Thoracic aorta (tissue), 2 donors: ENCODE measurements at regions not wholly inside any gene's neighbourhood (a gene's known extent, or its start where the extent isn't known, plus 50 kb on each side); places are given as distances from the start of the nearest gene placed in this dataset.

Experiments
- ATAC-seq: fragments of 150-250 bp; one replicate; pipeline ENCODE4 v1.8.0; 2017; ENCODE audit warnings: low read depth; ENCODE audit not compliant: insufficient number of reproducible peaks, low FRiP score
- DNase-seq: peaks from one replicate; pipeline ENCODE4 v3.0.0-alpha.2; 2020; ENCODE audit warnings: low spot score
- H3K27ac ChIP-seq, 2 donors: fragments of 200-600 bp; sonication (generic); 1 replicate in 1 of 2; 2 replicates in 1 of 2; pipeline ENCODE4 v1.5.1; 2016; ENCODE audit warnings: mild to moderate bottlenecking in 2 of 2, moderate library complexity in 2 of 2
- H3K27me3 ChIP-seq: fragments of 200-600 bp; sonication (generic); replicated peaks from 2 replicates; pipeline ENCODE4 v1.6.0; 2016; ENCODE audit warnings: mild to moderate bottlenecking; ENCODE audit not compliant: insufficient read depth
- H3K36me3 ChIP-seq: fragments of 200-600 bp; sonication (generic); one replicate; pipeline ENCODE4 v1.5.1; 2016
- H3K4me1 ChIP-seq, 2 donors: fragments of 200-600 bp; sonication (generic); 1 replicate in 1 of 2; 2 replicates in 1 of 2; pipeline versions ENCODE4 v1.5.1 to v1.6.0; 2016; ENCODE audit warnings: low read depth in 2 of 2, mild to moderate bottlenecking in 1 of 2; ENCODE audit not compliant: control insufficient read depth in 1 of 2
- H3K4me3 ChIP-seq: fragments of 200-600 bp; sonication (generic); 2 replicates; pipeline ENCODE4 v1.5.1; 2016; ENCODE audit warnings: mild to moderate bottlenecking
- H3K9me3 ChIP-seq: fragments of 200-600 bp; sonication (generic); 2 replicates; pipeline ENCODE4 v1.5.1; 2016
- TF ChIP-seq, protein P1 (sequence below): fragments of 200-600 bp; sonication (generic); IDR thresholded peaks from one replicate; pipeline ENCODE4 v1.5.1; 2019; ENCODE audit warnings: antibody characterized with exemption

DNA sequence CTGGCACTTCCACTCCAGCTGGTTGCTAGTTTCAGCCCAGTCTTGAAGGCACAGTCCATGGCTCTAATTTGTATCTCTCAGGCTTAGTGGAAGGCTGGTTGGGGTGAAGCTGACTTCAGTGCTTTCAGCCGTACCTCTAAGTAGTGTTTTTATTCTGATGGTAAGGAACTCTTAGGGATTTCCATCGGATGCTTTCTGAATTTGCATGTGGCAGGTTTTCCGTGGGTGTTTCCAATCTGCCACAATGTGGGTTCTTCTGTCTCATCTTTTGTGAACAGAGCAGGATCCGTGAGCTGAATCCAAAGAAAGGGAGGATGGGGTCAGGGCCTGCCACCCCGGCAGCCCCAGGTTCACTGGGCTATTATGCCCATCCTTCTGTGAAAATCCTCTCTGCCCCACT lies 607.9 kb upstream of the MKI67 start:
- ATAC-seq (no peak), DNase-seq (no peak)
- Histone ChIP-seq H3K4me3 (no peak overlapping the region), H3K4me1 (no peaks in the 10 kb centered on the region), H3K27ac (no peak overlapping the region), H3K36me3 (no peaks in the 10 kb centered on the region), H3K27me3 (no peaks in the 10 kb centered on the region), H3K9me3 (no peaks in the 10 kb centered on the region)
- TF ChIP-seq, protein P1, sequence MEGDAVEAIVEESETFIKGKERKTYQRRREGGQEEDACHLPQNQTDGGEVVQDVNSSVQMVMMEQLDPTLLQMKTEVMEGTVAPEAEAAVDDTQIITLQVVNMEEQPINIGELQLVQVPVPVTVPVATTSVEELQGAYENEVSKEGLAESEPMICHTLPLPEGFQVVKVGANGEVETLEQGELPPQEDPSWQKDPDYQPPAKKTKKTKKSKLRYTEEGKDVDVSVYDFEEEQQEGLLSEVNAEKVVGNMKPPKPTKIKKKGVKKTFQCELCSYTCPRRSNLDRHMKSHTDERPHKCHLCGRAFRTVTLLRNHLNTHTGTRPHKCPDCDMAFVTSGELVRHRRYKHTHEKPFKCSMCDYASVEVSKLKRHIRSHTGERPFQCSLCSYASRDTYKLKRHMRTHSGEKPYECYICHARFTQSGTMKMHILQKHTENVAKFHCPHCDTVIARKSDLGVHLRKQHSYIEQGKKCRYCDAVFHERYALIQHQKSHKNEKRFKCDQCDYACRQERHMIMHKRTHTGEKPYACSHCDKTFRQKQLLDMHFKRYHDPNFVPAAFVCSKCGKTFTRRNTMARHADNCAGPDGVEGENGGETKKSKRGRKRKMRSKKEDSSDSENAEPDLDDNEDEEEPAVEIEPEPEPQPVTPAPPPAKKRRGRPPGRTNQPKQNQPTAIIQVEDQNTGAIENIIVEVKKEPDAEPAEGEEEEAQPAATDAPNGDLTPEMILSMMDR, result no peak

DNA sequence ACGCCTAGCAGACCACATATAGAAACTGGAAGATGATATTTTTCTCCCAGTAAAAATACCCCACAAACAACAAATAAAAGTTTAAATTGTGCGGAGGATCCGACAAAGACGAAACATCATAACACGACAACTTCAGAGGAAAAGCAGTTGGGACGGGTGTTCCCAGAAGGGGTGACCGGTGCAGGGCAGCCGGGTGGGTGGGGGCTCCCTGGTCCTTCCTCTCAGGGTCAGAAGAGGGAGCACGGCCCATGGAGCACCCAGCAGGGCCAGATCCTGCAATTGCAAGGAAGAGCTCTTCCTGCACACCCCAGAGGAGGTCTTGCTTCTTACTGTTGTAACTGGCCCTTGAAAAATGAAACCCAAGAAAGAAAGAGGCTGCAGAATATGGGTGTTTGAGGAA lies 608.5 kb upstream of the MKI67 start:
- Histone ChIP-seq H3K4me3 (no peak overlapping the region), H3K27me3 (no peaks in the 10 kb centered on the region), H3K4me1 (no peaks in the 10 kb centered on the region), H3K27ac (no peak overlapping the region), H3K9me3 (no peaks in the 10 kb centered on the region), H3K36me3 (no peaks in the 10 kb centered on the region)
- TF ChIP-seq, protein P1, result no peak
- DNase-seq, result no peak
- ATAC-seq, result no peak

DNA sequence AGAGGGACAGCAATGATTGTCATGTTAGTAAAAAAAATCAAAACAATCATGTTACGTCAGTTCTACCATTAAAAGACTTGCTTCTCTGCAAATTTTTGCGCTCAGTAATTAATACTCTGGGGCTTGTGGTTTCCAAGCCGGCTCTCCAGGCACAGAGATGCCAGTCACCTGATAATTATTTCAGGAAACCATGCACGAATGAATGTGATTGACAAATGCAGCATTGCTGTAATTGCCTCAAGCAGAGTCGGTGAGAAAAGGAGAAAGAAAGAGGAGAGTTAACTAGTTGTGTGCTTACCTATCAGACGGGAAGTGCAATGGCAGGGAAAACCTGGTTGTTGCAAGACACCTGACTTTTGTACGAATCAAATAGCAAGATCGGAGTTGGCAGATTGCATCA lies 609.8 kb upstream of the MKI67 start:
- no peaks in the 10 kb centered on the region for H3K4me1 ChIP-seq

DNA sequence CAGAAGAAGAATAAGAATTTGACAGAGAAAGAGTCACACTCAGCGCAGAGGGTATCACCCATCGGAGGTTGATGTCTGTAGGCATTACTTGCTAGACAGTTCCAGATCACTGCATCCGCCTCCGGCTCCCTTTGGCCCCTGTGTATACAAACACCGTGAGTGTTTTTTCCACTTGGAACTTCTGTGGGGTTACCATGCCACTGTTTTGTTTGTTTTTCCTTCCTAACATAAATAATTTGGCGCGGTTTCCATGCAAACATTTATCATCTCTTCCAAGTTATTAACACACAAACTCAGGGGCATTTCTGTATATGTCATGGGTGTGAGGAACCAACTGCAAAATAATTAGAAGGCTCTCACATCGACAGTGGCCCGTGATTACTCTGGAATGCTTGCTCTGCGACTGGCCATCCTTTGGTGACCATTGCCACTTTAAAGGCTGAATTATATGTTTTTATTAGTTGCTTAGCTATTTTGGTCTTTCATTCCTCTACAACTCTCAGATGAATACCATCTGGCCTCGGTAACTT lies 612.2 kb upstream of the MKI67 start:
- Histone ChIP-seq H3K27me3 (no peaks in the 10 kb centered on the region), H3K36me3 (no peaks in the 10 kb centered on the region), H3K9me3 (no peaks in the 10 kb centered on the region), H3K4me3 (no peak overlapping the region), H3K4me1 (no peaks in the 10 kb centered on the region), H3K27ac (no peak overlapping the region)
- DNase-seq (no peak), ATAC-seq (no peak)
- TF ChIP-seq, protein P1, result no peak

More for the DNA sequence above, 609.8 kb upstream of the MKI67 start:
- DNase-seq (no peak), ATAC-seq (no peak)
- no peak overlapping the region for H3K27ac ChIP-seq
- no peaks in the 10 kb centered on the region for H3K27me3 ChIP-seq
- H3K36me3 ChIP-seq, result no peaks in the 10 kb centered on the region
- no peak overlapping the region for H3K4me3 ChIP-seq
- TF ChIP-seq, protein P1, result no peak
- H3K9me3 ChIP-seq, result no peaks in the 10 kb centered on the region

DNA sequence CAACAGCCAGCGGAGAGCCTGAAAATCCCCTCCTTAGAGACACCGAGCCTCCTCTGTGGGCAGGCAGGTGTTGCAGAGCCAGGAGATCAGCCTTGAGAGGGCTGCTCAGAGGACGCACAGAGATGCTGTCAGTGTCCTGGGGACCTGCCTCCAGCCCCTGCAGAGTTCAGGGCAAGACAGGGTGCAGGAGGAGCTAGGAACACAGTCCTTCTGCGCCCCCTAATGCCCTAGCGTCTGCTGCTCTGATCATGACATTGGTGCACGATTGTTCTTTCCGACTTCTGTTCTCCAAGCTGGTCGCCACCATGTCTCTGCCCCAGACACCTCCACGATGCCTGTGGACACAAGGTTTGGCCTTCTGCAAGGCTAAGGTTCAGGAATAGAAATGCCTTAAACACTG lies 613.7 kb upstream of the MKI67 start:
- no peak overlapping the region for H3K27ac ChIP-seq
- H3K27me3 ChIP-seq, result no peaks in the 10 kb centered on the region
- no peaks in the 10 kb centered on the region for H3K9me3 ChIP-seq
- TF ChIP-seq, protein P1, result no peak
- no peak overlapping the region for H3K4me3 ChIP-seq
- no peaks in the 10 kb centered on the region for H3K4me1 ChIP-seq
- no peak for DNase-seq
- no peak for ATAC-seq
- no peaks in the 10 kb centered on the region for H3K36me3 ChIP-seq
